G401 (cell line): ENCODE measurements at regions not wholly inside any gene's neighbourhood (a gene's known extent, or its start where the extent isn't known, plus 50 kb on each side); places are given as distances from the start of the nearest gene placed in this dataset.
A peak's percentile ranks its signal among the peaks of the same experiment; 100 is the strongest.

Experiments used
- DNase-seq: peaks from one replicate; pipeline ENCODE4 v3.0.0-alpha.2; 2015; ENCODE audit warnings: low spot score
- in situ Hi-C: cut with HindIII; loops from 2 replicates; pipeline ENCODE4 v1.10.0; 2016; ENCODE audit warnings: low sequenced_read_pairs, mixed read lengths

DNA sequence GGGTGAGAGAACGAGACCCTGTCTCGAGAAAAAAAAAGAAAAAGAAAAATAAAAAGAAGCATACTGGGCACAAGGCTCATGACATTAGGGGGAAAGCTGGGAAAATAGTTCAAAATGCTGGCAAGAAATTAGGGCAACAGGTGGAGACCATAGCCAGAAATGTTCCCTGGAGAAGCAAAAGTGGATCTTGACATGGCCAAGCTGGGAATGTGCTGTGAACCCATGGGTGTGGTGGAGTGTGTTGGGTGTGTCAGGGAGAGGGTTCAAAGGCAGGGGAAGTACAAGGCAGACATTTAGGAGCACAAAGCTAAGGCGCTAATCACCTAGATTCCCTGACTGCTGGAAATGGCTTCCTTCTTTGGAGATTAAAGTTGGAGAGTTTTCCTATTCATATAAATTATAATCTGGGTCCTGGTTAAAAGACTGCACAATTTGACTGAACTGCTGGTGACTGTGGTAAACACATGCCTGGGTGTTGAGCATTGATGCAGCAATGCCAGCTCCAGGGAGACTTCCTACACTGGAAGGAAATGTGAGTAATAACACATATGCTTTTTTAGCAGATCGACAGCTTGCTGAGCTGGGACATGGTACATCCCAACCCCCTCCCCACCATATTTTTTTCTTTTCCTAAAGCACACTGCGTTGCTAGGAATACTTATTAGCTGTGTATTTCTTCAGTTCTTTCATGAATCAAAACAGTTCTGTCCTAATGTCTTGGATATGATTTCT, 70.1 kb upstream of the ARHGAP21 start:
- in situ Hi-C loops = no loop called here
- DNase-seq = no peak

DNA sequence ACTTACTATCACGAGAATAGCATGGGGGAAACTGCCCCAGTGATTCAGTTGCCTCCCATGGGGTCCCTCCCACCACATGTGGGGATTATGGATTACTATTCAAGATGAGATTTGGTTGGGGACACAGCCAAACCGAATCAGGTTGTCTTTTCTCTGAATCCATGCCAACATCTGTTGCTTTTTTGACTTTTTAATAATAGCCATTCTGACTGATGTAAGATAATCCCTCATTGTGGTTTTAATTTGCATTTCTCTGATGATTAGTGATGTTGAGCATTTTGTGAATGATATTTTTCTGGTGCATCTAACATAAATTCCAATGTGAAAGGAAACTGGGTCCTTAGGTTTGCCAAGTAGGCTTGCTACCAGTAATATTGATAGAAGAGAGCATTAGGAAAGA, 69.0 kb upstream of the ARHGAP21 start:
- in situ Hi-C loops = no loop called here
- DNase-seq = no peak

DNA sequence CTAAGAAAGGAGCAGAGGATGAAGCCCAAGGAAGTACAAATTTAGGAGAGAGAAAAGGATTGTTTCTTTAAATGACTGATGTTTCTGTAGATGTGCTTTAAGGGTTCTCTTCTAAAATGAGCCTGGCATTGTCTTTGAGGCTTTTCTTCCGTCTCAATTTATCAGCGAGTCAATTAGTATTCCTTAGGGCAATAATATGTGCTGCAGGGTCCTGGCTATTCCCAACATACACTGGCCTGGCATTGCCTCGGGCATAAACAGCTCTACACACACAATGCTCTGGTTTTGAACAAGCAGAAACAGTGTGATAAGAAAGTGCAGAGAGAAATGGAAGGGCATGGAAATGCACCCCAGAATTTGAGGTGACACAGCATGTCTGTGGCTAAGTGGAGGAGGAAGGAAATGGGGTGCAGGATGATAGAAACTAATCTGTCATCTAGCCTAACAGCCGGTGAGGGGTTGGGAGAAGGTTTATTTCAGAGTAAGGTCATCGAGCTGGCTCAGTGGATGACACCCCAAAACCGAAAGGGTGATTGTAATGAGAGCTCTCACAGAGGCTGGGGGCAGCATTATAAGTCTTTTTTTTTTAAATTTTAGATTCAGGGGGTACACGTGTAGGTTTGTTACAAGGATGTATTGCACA, 67.5 kb upstream of the ARHGAP21 start:
- in situ Hi-C loops = no loop called here
- no peak for DNase-seq

DNA sequence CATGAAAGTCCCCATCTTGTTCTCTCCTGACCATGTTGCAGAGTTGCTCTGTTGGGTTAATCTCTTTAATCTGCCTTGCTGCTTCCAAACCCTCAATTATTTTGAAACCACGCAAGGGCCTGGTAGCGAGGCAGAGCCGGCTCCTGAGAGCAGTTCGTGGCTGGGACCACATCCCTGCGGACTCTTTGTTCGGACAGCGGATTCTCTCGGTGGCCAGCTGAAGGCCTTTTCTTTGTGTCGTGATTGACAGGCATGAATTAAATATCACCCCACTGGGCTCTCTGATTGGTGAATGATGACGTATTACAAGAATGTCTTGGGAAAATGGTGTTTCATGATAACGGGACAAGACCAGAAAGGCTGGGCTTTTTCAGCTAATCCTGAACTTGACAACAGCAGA, 66.9 kb upstream of the ARHGAP21 start:
- DNase-seq = peak; percentile 6
- in situ Hi-C loops = no loop called here

DNA sequence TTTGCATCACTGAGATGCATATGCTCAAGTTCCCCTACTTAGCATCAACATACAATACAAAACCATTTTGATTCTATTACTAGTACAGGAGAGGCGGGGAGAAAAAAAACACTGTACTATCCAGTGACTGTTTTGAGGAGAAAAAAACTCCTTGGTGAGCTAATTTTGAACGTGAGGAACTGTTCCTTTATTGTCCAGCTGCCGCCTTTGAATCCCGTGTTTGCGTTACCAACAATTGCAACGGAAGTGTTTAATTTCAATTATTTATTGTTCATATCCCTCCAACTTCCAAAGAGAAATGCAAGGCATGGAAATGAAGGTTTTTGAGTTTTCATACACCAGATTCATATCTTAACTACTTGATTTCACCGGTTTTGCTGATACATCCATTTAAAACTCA, 66.4 kb upstream of the ARHGAP21 start:
- DNase-seq = no peak
- in situ Hi-C loops = no loop called here

DNA sequence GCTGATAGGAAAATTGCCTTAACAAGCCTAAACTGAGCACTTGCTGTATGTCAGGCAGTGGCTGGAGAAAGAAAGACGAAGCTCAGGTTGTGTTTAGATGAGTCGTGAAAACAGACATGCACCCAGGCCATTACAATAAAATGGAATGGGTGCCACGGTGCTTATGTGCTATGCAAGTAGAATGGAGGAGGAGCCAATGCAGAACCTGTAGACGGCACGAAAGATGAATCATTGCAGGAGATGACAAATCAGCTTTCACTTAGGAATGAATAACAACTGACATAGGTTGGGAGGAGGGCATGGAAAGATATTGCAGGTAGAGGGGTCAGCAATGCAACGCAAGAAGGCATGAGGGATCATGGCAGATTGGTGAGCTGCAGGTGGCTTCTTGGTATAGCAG, 61.2 kb upstream of the ARHGAP21 start:
- DNase-seq = no peak
- in situ Hi-C loops = no loop called here

DNA sequence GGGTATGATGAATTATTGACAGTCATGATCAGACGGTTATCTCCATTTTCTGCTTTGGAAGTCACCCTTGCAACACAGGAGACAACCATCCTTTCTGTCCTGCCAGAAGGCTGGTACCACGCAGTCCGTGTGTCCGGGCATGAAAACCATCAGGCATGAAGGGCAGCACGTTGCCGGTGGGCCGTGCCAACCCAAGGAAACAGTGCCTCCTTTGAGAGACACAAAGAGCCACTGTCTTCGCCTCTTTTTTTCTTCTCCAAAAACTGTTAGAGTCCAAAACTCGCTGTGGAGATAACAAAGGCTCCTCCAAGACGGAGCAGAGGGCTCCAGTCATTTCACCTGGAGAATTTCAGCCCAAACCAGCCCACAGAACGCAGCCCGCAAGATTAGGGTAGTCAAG, 60.4 kb upstream of the ARHGAP21 start:
- peak; percentile 20 for DNase-seq
- in situ Hi-C loops = no loop called here

DNA sequence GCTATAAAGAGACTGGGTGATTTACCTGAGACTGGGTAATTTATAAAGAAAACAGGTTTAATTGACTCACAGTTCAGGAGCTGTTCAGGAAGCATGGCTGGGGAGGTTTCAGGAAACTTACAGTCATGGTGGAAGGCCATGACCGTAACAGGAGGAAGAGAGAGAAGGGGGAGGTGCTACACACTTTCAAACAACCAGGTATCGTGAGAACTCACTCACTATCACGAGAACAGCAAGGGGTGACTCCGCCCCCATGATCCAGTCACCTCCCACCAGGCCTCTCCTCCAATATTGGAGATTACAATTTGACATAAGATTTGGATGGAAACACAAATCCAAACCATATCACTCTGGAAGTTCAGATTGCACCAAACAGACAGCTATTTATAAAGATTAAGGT, 59.8 kb upstream of the ARHGAP21 start:
- in situ Hi-C loops = no loop called here
- no peak for DNase-seq

DNA sequence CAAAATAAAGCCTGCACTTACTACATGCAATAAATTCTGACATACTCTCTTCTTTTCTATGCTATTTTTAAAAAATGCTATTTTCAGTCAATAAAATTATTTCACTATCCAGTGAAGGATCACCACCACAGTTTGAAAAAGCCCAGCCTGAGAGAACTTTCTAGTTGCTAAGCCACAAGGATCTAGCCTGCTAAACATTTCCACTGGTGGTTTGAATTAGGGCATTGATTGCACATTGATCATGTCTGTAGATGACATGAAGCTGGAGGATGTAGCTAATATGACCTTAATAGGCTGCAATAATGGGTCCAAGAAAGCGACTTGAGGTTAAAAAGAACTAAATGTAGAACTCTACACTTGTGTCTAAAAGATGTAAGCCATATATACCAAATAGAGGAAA, 56.0 kb upstream of the ARHGAP21 start:
- in situ Hi-C loops = no loop called here
- DNase-seq = no peak

DNA sequence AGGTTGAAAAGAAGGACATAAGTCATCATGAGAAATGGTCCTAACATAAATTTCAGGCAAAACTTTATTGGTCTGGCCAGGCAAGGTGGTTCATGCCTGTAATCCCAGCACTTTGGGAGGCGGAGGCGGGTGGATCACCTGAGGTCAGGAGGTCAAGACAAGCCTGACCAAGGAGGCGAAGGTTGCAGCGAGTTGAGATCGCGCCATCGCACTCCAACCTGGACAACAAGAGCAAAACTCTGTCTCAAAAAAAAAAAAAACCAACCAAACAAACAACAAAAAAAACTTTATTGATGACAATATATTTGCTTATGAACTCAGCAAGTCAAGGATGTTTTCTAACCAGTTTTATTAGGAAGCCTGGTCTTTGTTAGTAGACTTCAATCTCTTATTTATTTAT, 54.6 kb upstream of the ARHGAP21 start:
- in situ Hi-C loops = no loop called here

DNA sequence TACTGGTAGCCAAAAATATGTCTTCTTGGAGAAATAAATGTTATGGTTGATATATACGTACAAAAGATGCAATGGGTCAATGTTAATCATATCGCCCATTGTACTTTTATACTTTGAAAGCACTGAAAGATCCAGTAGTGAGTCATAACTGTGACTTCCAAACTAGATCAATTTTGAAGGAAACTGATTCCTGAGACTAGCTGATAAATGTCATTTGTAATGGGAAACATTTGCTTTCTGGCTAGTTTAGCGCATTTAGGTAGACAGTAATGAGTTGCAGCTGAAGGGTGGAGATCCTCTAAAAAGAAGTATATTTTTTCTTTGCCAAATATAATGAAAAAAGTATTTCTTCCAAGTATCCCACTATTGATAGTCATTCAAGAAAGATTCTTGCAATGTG, 53.5 kb upstream of the ARHGAP21 start:
- in situ Hi-C loops = no loop called here

More for the DNA sequence above, 54.6 kb upstream of the ARHGAP21 start:
- DNase-seq = no peak

DNA sequence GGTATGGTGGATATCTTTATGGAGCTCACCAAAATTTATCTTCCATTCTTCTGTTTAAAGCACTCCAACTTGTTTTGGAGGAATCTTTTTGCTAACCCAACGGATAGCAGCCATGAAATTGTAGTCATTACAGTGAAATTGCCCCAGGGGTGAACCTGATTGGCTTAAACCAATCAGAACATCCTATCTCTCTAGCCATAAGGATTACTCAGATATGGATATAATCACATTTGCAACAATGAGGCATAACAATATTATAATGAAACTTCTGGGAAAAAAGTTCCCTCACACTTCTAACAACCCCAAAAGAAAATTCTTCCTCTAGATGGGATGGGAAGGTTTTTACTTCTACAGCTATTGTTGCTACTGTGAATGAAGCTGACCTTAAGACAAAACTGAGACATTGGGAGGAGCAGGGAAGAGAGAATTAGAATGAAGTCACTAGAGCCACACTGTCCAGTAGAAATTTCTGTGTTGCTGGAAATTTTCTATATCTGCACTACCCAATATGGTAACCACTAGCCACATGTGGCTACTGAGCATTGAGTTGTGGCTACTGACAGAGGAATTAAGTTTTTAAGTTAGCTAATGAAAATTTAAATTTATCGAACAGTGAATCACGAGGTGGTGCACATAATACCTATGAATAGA, 50.4 kb upstream of the ARHGAP21 start:
- in situ Hi-C loops = no loop called here
- no peak for DNase-seq

More for the DNA sequence above, 53.5 kb upstream of the ARHGAP21 start:
- no peak for DNase-seq
